OCI-LY1 (cell line): ENCODE measurements at regions not wholly inside any gene's neighbourhood (a gene's known extent, or its start where the extent isn't known, plus 50 kb on each side); places are given as distances from the start of the nearest gene placed in this dataset.

Source experiments
- H2AFZ ChIP-seq: fragments of 200-600 bp; sonication (generic), shearing (Covaris generic); 2 replicates; pipeline ENCODE4 v1.6.0; 2014; ENCODE audit warnings: antibody characterized with exemption, mild to moderate bottlenecking, low read length
- H3F3A ChIP-seq: fragments of 200-600 bp; sonication (generic), shearing (Covaris generic); 2 replicates; pipeline ENCODE4 v1.6.0; 2014; ENCODE audit warnings: mild to moderate bottlenecking, antibody characterized with exemption, low read length, moderate library complexity; ENCODE audit not compliant: insufficient read depth
- H3K27ac ChIP-seq: fragments of 200-600 bp; sonication (generic); 2 replicates; pipeline ENCODE4 v1.5.1; 2014; ENCODE audit warnings: low read length, mixed run types, mild to moderate bottlenecking, low read depth; ENCODE audit not compliant: poor library complexity, severe bottlenecking
- H3K27me3 ChIP-seq: fragments of 200-600 bp; sonication (generic); 2 replicates; pipeline ENCODE4 v1.6.0; 2014; ENCODE audit warnings: antibody characterized with exemption, mild to moderate bottlenecking, low read length, moderate library complexity; ENCODE audit not compliant: insufficient read depth
- H3K36me3 ChIP-seq: fragments of 200-600 bp; sonication (generic); 2 replicates; pipeline ENCODE4 v1.6.1; 2014; ENCODE audit warnings: mild to moderate bottlenecking, antibody characterized with exemption, low read length, moderate library complexity, mixed read lengths; ENCODE audit not compliant: insufficient read depth
- H3K4me1 ChIP-seq: fragments of 200-600 bp; sonication (generic); 2 replicates; pipeline ENCODE4 v1.5.1; 2014; ENCODE audit warnings: mild to moderate bottlenecking, low read length, moderate library complexity; ENCODE audit not compliant: insufficient read depth, severe bottlenecking
- H3K4me2 ChIP-seq: fragments of 200-600 bp; sonication (generic), shearing (Covaris generic); 2 replicates; pipeline ENCODE4 v1.6.1; 2014; ENCODE audit warnings: low read length
- H3K4me3 ChIP-seq: fragments of 200-600 bp; sonication (generic); 2 replicates; pipeline ENCODE4 v1.5.1; 2014; ENCODE audit warnings: low read length, low read depth, mild to moderate bottlenecking, mixed read lengths; ENCODE audit not compliant: poor library complexity, severe bottlenecking
- H3K79me2 ChIP-seq: fragments of 200-600 bp; shearing (Covaris generic); 2 replicates; pipeline ENCODE4 v1.6.1; 2016; ENCODE audit warnings: mixed run types, low read length, mixed read lengths; ENCODE audit not compliant: insufficient read depth
- H3K9ac ChIP-seq: fragments of 200-600 bp; sonication (generic), shearing (Covaris generic); 2 replicates; pipeline ENCODE4 v1.6.1; 2014; ENCODE audit warnings: mild to moderate bottlenecking, low read length, mixed read lengths
- H3K9me2 ChIP-seq: fragments of 200-600 bp; sonication (generic), shearing (Covaris generic); 2 replicates; pipeline ENCODE4 v1.6.1; 2014; ENCODE audit warnings: low read depth, mild to moderate bottlenecking, low read length, mixed read lengths
- H3K9me3 ChIP-seq: fragments of 200-600 bp; shearing (Covaris generic); 2 replicates; pipeline ENCODE4 v1.6.1; 2014; ENCODE audit warnings: low read length, mixed read lengths
- H4K20me1 ChIP-seq: fragments of 200-600 bp; sonication (generic), shearing (Covaris generic); 2 replicates; pipeline ENCODE4 v1.6.0; 2016; ENCODE audit warnings: mild to moderate bottlenecking, low read length; ENCODE audit not compliant: insufficient read depth
- EZH2 ChIP-seq: fragments of 200-600 bp; sonication (generic), shearing (Covaris generic); IDR thresholded peaks from 2 replicates; pipeline ENCODE4 v1.8.0; 2017; ENCODE audit warnings: borderline replicate concordance, mixed run types, mild to moderate bottlenecking, antibody characterized with exemption, low read length, moderate library complexity, mixed read lengths
- TF ChIP-seq, protein P1 (sequence below): fragments of 200-600 bp; sonication (generic), shearing (Covaris generic); IDR thresholded peaks from 2 replicates; pipeline ENCODE4 v1.5.1; 2017; ENCODE audit warnings: mild to moderate bottlenecking, antibody characterized with exemption, low read length, moderate library complexity, mixed read lengths

DNA sequence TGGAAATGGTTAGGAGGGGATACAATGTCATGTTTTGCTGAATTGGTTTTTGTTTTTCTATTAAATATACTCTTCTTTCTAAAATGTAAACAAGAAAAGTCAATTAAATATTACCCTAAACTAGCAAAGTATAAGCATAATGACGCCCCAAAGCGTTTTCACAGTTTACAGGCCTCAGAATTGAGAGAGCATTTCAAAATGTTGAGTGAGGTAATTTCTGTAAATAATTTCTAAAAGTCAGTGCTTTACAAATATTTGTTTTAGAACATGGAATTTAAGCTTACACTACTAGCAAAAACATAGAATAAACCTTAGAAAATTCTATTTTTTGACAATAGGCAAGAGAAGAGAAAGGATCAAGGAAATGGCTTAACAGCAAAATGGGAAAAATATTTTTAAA is 958.4 kb upstream of the USP15 start:
- no peak overlapping the region for H3K9ac ChIP-seq
- H3K9me2 ChIP-seq: no peaks in the 10 kb centered on the region
- H3K9me3 ChIP-seq: no peaks in the 10 kb centered on the region
- no peak overlapping the region for H2AFZ ChIP-seq
- no peaks in the 10 kb centered on the region for H3K79me2 ChIP-seq
- no peaks in the 10 kb centered on the region for H3K36me3 ChIP-seq
- no peaks in the 10 kb centered on the region for H3F3A ChIP-seq
- no peak overlapping the region for H3K4me2 ChIP-seq
- TF ChIP-seq EZH2: no peak
- TF ChIP-seq, protein P1, sequence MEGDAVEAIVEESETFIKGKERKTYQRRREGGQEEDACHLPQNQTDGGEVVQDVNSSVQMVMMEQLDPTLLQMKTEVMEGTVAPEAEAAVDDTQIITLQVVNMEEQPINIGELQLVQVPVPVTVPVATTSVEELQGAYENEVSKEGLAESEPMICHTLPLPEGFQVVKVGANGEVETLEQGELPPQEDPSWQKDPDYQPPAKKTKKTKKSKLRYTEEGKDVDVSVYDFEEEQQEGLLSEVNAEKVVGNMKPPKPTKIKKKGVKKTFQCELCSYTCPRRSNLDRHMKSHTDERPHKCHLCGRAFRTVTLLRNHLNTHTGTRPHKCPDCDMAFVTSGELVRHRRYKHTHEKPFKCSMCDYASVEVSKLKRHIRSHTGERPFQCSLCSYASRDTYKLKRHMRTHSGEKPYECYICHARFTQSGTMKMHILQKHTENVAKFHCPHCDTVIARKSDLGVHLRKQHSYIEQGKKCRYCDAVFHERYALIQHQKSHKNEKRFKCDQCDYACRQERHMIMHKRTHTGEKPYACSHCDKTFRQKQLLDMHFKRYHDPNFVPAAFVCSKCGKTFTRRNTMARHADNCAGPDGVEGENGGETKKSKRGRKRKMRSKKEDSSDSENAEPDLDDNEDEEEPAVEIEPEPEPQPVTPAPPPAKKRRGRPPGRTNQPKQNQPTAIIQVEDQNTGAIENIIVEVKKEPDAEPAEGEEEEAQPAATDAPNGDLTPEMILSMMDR: no peak
- H3K4me3 ChIP-seq: no peak overlapping the region
- H3K4me1 ChIP-seq: no peaks in the 10 kb centered on the region
- no peak overlapping the region for H3K27ac ChIP-seq
- no peaks in the 10 kb centered on the region for H4K20me1 ChIP-seq
- no peaks in the 10 kb centered on the region for H3K27me3 ChIP-seq

DNA sequence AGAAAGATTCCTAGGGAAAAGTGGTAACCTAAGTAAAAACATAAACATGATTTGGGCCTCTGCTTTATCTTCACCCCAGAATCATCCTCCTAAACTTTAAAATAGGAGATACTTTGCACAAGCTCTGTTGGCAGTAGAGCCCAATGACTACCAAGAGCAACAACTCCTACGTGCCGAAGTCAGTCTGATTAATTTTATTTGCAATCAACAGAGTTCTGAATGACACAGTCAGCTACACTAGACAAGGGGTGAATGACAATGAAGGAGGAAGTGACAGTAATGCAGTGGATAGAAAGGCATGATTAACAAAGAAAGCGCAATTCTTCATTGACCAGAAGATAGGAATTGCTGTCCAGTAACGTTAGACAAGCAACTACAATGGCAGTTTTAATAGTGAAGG is 957.9 kb upstream of the USP15 start:
- H3K36me3 ChIP-seq: no peaks in the 10 kb centered on the region
- H3K9me2 ChIP-seq: no peaks in the 10 kb centered on the region
- no peak overlapping the region for H3K4me2 ChIP-seq
- H3K4me1 ChIP-seq: no peaks in the 10 kb centered on the region
- no peaks in the 10 kb centered on the region for H3F3A ChIP-seq
- no peaks in the 10 kb centered on the region for H3K27me3 ChIP-seq
- no peak overlapping the region for H2AFZ ChIP-seq
- no peak overlapping the region for H3K9ac ChIP-seq
- H3K27ac ChIP-seq: no peak overlapping the region
- no peaks in the 10 kb centered on the region for H3K9me3 ChIP-seq
- no peaks in the 10 kb centered on the region for H4K20me1 ChIP-seq
- H3K79me2 ChIP-seq: no peaks in the 10 kb centered on the region
- H3K4me3 ChIP-seq: no peak overlapping the region
- TF ChIP-seq EZH2: no peak
- TF ChIP-seq, protein P1: no peak

DNA sequence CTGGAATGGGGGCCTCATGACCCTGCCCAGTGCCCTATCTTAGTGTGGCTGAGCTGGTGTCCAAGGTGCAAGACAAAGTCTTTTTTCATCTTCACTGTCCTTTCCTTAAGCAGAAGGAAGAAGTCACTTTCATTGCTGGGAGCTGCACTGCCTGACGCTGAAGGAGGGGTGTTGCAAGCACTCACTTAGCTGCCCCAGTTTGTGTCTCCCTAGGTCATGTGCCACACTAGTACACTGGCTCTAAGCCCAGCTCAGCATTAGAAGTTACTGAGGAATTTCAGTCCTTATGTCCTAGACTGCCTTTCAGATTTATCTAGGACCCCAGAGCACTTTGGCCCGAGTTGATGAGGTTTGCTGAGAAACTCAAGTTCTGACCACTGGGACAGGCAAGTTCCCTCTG is 952.0 kb upstream of the USP15 start:
- H3K4me1 ChIP-seq: no peaks in the 10 kb centered on the region
- H2AFZ ChIP-seq: no peak overlapping the region
- H3F3A ChIP-seq: no peaks in the 10 kb centered on the region
- H4K20me1 ChIP-seq: no peaks in the 10 kb centered on the region
- H3K27ac ChIP-seq: no peak overlapping the region
- H3K9me3 ChIP-seq: no peaks in the 10 kb centered on the region
- no peaks in the 10 kb centered on the region for H3K9me2 ChIP-seq
- no peak overlapping the region for H3K4me2 ChIP-seq
- H3K9ac ChIP-seq: no peak overlapping the region
- H3K27me3 ChIP-seq: no peaks in the 10 kb centered on the region
- no peaks in the 10 kb centered on the region for H3K79me2 ChIP-seq
- no peaks in the 10 kb centered on the region for H3K36me3 ChIP-seq
- TF ChIP-seq, protein P1: no peak
- TF ChIP-seq EZH2: no peak
- H3K4me3 ChIP-seq: no peak overlapping the region
